Activated T-cell treated with anti-CD3 and anti-CD28 coated beads for 4 hours (primary cell): ENCODE measurements at regions not wholly inside any gene's neighbourhood (a gene's known extent, or its start where the extent isn't known, plus 50 kb on each side); places are given as distances from the start of the nearest gene placed in this dataset.
"Not testable (repeated sequence)": the region's sequence is repeated elsewhere in the genome, so short reads cannot be mapped to it uniquely, and the experiment has no call there.

Experiments used
- DNase-seq: peaks from one replicate; pipeline ENCODE4 v3.0.0-alpha.2; 2020

DNA sequence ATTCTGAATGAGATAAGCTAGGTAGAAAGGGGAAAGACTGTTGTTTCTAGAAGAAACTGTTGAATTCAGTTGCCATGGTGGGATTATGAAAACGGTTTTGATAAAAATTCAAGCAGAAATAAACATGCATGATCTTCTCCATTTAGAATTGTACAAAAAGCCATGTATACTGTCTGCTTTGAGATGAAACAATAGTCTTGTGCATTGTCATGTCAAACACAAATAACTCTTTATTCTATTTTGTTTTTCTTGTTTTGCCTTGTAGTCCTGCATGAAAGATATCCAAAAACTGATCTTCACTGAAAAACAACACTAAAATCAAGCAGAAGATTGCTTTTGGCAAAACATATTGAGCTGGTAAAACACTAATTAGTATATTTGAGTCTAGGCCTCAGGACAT lies 659.9 kb downstream of the LTN1 start:
- no peak for DNase-seq

DNA sequence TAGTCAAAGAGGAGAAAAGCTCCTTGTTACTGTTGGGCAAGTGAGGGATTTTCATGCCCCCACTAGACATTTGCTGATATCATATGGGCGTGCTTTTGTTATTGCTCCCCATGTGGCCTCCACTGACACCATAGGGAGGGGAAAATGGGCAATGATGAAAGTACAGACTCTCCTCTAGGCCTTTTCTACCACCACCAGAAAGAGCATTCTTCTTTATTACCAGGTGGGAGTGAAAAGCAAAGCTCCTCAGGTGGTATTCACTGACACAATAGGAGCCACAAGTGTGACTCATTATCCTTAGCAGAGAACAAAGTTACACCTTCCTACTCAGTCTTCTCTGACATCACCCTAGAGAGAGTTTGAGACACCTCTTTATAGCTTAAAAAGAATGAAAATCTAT lies 667.1 kb downstream of the LTN1 start:
- DNase-seq: no peak

DNA sequence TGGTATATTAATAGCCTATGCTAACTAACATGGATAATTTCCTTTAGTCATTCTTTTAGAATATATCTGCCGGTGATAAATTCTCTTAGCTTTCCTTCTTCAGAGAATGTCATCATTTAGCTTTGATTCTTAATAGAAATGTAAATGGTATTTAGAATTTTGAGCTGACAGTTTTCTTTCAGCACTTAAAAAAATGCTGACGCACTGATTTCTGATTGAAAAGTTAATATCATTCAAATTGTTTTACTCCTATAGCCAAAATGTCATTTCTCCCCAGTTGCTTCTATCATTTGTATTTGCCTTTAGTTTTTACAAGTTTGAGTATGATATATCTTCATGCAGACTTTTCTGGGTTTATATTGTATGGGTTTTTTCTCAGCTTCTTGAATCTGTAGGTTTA lies 668.0 kb downstream of the LTN1 start:
- no peak for DNase-seq

DNA sequence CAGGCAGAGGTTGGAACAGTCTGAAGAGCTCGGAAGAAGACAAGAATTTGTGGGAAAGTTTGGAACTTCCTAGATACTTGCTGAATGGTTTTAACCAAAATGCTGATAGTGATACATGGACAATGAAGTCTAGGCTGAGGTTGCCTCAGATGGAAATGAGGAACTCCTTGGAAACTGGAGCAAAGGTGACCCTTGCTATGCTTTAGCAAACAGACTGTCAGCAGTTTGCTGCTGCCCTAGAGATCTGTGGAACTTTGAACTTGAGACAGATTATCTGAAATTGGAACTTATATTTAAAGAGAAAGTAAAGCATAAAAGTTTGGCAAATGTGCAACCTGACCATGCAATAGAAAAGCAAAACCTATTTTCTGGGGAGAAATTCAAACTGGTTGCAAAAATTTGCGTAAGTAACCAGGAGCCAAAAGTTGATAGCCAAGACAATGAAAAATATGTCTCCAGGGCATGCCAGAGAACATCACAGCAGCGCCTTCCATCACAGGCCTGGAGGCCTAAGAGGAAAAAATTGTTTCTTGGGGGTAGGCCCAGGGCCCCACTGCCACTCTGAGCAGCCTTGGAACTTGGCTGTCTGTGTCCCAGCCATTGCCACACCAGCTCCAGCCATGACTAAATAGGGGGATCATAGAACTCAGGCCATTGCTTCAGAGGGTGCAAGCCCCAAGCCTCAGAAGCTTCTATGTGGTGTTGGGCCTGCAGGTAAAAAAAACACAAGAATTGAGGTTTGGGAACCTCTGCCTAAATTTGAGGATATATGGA lies 675.3 kb downstream of the LTN1 start:
- DNase-seq: no peak

DNA sequence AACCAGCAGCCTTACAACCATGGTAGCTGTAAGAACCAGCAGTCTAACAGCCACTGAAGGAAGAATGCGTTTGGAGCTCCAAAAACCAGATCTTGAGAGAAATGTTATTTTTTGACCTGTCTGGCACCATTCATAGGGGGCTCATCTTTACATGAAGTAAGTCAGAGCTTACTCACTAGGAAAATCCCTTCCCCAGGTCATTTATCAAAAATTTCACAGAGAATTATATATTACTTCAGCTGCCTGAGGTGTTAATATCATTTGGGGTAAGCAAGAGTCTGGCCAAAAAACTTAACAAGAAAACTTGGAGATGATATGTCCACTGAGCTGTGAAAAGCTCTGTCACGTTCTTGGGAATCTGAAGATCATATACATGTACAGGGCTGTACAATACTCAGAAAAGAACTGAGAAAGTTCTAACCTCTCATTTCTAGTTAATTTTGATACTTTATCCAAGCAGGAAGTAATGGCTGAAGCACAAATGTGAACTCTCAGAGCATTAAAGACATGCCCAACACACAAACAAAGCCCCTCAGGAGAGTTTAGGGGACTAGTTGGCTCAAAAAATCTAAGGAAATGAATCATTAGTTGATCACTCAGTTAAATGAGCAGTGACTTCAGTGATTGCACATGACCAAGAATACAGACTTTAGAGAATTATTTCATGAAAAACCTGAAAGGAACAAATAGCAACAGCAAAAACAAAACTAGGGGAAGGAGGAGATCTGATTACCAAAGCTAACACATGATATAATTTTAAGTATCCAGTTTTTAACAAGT lies 681.1 kb downstream of the LTN1 start:
- no peak for DNase-seq

DNA sequence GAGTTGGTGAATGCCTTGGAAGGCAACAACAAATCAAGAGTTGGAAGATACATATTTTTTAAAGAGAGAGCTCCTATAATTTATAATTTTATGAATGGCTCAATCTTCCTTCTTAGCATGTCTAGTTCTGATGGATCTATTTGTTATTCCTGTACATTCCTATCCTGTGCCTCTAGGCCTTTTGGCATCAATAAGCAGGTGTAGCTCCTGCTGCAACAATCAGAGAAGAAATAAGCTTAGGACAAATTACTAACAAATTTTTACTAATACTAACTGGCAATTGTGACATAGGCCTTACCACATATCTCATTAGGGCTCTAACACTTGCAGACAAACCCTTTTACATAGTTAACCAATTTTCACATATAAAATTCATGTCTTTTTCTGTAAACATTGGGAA lies 682.0 kb downstream of the LTN1 start:
- no peak for DNase-seq

DNA sequence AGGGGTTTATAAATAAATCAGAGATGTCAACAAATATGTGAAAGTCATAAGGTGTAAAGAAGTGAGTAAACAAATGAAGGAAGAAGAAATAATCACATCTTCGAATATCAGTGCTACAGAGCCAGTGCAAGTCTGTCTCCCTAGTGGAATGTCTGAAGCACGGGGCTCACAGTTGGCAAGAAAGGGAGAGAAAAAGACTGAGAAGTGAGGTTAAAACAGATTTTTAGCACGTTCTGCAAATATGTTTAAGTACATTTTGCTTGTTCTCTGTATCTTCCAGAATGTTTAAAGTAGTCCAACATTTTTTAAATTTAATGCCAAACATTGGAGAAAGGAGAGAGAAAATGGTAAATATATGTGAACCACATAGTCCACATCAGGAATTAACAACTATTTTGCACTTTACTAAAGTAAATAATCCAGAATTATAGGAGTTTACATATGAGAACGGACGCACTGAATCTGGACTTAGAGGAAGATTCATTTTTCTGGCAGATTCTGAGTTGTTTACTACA lies 682.4 kb downstream of the LTN1 start:
- DNase-seq: no peak

DNA sequence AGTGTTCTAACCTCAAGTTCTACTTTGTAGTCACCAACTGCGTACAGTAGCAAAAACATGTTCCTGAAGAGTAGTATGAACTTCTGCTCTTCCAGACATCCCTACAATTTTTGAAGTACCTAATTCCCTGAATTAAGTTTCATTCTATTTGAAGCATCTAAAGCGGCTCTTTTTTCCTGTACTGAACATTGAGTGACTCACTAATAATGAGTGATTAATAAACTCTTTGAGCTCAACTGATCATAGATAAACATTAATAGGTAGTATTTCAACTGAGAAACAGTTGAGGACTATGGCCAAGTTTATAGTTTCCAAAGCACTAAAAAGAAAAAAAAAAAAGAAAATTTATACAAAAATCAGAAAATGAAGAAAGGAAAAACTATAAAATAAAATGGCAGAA lies 683.1 kb downstream of the LTN1 start:
- no peak for DNase-seq

DNA sequence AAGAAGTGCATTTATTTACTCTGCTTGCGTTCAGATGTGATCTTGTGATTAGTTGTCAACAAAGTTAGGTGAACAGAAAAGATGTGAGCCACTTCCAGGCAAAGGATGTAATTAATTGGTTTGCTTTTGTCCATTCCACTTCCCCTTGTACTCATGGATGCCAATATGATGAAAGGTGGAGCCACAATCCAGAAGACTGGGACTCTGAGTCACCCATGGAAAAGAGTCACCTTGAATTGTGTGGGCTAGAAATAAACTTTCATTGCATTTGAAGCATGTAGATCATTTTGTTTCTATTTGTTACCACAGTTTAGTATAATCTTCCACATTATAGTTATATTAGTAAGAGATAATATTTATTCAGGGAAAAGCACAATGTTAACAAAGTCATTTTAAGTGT lies 684.2 kb downstream of the LTN1 start:
- no peak for DNase-seq

DNA sequence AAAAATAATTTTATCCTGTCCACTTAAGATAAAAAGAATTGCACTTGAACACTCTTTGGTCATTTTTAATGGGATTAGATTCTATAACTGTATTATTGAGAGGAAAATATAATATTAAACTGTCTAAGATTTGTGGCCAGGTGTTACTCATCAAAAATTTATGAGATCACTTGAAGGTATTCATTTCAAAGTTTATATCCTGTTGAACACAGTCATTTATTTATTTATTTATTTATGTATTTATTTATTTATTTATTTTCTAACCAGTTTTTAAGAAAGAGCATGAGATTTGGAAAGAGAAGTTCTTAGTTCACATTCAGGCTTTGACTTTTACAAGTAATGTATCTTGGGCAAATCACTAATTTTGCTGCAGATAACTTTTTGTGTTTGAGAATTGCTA lies 692.7 kb downstream of the LTN1 start:
- DNase-seq: no peak

DNA sequence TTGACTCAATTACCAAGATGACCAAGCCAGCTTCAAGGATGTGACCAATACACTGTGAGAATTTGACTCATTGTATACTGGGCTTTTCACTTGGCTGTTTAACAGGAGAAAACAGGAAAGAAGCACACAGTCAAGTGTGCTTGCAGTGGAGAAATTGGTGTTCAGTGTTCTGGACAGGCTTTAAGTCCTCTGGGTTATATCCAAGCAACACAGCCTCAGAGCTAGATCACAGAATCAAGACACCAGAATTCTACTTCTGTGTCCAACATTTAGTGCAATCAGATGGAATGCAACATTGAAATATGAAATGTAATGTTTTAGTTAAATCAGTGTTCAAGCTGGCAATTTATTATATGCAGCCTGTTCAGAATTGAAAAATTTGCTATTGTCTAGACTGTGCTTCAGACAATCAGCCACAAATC lies 694.4 kb downstream of the LTN1 start:
- no peak for DNase-seq

DNA sequence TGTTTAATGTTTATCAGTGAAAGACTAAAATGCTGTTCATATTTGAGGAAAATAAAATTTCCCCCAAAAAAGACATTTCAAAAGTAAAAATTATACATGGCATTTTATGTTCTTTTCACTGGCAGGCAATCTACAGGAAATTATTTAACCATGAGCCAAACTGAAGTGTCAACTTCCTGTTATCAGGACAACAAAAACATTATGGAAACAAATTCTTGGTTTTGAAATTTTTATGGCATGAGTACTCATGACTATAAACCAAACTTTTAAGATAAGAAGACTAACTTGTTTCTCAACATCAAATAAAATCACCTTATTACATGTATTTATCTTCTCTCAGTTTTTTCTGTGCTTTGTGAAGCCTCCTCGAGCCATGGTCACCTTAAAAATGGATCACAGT lies 698.6 kb downstream of the LTN1 start:
- no peak for DNase-seq

DNA sequence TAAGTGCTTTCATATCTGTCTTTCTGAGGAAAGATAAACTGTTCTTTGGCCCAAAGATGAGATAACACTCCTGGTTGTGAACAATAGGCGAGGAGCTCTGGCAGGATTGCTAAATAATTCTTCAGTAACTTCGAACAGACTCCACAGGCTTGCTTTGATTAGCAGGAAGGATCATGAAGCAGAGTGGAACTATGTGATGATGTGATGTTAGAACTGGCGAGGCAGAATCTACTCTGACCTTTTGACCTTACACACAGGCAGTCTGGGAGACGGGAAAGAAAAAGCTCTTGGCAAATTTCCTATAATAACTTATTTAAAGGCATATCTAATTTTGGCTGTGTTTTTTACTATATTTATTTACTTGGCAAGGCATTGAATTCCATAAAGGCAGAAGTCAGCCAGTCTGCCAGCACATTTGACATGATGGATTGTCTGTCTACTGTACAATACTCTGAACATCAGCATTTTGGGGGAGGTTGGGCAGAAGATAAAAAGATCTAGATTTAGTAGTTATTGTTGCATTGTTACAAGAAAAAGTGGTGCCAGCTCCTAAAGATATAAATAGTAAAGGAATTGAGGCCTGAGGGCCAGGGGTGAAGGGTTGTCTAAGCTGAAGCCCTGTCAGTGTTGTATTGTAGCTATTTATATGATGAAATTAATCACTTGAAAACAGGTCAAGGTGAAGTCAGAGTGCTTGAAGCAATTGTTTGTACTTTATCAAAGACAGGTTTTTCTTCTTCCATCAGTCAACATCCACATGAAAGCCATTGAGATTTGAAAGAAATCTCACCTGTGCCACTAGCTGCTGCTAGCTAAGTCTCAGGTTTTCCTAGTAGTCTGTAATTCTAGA lies 708.8 kb downstream of the LTN1 start:
- DNase-seq: no peak

DNA sequence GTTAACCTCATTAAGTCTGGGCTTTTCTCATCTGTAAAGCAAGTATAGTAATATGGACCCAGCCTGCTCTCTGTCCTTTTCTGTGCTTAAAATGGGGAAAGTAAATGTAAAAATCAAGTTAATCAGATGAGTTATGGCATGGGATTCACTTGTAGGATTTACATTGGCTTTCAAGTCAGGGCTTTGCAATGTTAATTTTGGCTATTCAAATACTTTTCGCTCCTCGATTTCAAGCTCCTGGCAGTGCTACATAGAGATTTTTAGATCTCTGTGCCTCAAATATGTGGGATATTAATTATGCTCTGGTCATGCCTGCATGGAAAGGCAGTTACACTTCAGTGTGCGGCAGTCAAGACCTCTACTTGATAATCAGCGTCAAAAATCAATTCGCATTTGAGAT lies 709.8 kb downstream of the LTN1 start:
- no peak for DNase-seq

DNA sequence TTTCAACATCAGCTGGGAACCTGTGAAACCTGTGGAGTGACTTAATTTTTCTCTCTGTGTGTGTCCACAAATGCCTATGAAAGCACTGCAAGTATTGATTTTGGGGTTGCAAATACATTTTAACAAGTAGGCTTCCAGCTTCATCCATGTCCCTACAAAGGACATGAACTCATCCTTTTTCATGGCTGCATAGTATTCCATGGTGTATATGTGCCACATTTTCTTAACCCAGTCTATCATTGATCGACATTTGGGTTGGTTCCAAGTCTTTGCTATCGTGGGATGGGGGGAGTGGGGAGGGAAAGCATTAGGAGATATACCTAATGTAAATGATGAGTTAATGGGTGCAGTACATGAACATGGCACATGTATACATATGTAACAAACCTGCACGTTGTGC lies 711.3 kb downstream of the LTN1 start:
- DNase-seq: not testable (repeated sequence)

DNA sequence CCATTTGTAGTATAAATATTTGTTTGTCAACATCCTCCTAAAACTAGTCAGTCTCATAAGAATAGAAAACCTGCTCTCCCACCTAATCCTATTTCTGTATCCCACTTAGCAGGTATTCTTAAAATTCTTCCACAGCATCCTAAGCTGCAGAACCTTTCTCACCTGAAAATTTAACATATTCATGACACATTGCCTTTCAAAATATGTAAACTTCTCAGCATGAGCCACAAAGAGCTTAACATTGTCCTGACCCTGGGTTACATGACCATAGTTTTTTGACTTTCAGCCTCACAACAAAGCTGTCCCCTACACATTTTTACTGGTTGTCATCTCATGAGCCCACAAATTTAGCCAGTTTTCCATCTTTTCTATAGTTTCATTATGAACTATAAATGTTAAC lies 712.1 kb downstream of the LTN1 start:
- DNase-seq: no peak

DNA sequence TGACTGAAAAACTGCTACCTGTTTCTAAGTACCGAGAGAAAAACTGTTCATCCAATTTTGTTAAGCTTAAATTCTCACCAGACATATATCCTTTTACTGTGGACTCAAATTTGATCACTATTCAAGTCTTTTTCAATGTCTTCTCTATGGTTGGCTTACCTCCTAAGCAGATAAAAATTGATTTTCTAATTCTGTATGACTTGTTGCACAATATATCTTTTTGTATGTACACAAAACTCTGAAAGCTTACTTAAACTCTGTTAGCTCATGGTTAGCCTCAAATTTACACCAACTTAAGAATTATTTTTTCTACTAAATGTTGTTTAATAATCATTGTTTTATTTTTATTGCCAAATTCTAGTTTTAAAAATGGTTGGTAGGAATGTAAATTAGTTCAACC lies 715.4 kb downstream of the LTN1 start:
- DNase-seq: no peak

DNA sequence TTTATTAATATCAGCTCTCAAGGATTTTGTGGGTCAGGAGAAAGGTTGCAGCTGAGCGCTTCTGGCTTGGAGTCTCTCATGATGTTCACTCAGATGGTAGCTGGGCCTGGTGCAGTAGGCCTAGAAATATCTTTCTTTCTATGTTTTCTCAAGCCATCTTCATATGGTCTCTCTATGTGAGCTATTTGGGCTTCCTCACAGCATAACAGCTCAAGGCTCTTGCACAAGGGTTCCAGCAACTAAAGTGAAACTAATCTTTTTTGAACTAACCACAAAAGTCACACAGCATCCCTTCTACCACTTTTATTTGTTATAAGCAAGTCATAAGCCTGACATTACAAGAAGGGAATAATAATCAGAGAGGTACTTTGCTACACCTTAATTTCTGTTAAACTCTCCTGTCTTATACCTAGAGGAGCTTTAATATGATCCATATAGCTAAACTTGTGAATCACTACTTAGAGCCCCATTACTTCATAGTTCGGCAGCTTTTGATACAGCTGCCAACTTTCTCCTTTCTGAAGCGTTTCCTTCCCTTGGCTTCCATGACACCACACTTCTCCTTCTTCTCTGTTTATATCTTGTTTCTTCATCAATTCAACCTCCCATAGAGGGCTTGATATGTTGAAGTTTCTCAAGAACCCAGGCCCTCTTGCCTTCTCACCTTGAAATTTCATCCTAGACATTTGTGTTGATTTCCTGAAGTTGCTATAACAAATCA lies 720.2 kb downstream of the LTN1 start:
- DNase-seq: no peak

DNA sequence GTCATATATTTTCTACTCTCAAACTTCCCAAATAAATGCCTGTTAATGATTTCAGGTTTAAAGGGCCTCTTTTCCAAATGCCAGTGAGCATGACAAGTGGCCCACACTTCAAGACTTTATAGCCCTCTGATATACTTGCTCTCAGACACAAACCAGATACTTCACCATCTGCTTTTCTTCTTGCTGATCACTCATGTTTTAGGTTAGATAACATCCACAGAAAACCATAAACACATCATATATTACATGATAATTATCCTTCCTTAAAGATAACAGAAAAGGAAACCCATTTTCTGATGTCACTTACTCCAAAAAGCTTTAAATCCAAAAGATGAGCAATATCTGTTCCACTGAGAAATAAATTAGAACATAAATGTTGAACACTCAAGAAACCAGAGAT lies 723.5 kb downstream of the LTN1 start:
- DNase-seq: no peak

DNA sequence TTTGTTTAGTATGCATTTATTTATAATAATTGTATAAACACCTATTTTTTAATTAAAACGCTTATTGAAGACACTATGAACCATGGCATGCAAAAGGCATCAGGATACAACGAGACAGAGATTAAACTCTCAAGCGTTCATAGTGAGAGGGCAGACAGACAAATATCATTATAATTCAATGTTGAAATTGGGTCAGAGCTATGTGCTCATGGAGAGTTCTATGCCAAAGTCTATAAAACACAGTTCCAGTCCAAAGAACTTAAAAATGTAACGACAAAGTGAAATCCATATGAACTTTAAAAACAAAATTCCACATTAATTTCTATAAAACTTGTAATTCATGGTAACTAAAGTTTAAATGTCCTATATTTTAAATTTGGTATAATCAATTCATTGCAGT lies 724.0 kb downstream of the LTN1 start:
- no peak for DNase-seq

DNA sequence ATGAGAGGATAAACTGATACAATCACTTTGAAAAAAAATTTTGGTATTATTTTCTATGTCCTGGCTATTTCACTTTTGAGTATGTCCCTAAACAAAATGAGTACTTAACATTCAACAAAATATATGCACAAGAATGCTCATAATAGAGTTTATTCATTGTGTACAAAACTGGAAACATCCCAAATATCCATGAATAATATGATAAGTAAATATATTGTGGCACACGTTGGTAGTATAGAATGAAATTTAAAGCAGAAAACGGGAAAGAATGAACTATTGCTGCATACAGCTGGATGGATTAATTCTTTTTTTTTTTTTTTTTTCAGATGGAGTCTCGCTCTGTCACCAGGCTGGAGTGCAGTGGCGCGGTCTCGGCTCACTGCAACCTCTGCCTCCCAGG lies 725.2 kb downstream of the LTN1 start:
- no peak for DNase-seq

DNA sequence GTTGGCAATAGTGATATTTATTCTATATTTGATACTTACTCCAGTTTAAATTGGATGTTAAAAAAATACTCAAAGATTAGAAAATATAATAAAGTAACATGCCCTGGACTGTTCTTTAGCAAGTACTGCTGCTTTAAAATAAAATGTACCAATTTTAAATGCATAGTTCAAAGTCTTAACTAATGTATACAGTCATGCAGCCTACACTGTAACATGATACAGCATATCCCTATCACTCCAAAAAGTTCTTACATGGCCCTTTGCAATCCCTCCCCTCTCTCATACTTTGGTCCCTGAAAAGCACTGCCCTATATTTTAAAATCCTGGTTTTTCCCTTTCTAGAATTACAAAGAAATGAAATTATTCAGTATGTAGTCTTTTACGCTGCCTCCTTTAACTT lies 726.6 kb downstream of the LTN1 start:
- DNase-seq: no peak

DNA sequence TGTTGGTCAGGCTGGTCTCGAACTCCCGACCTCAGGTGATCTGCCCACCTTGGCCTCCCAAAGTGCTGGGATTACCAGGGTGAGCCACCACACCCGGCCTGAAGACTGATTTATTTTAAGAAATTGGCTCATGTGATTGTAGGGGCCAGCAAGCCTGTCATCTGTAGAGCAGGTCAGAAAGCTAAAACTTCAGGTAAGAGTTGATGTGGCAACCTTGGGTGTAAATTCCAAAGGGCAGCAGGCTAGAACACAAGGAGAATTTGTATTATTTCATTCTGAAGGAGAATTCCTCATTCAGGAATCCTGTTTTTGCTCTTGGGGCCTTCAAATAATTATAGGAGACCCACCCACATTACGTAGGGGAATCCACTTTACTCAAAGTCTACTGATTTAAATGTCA lies 728.7 kb downstream of the LTN1 start:
- DNase-seq: no peak
